ENCODE measurements at regions not wholly inside any gene's neighbourhood (a gene's known extent, or its start where the extent isn't known, plus 50 kb on each side); places are given as distances from the start of the nearest gene placed in this dataset.

DNA sequence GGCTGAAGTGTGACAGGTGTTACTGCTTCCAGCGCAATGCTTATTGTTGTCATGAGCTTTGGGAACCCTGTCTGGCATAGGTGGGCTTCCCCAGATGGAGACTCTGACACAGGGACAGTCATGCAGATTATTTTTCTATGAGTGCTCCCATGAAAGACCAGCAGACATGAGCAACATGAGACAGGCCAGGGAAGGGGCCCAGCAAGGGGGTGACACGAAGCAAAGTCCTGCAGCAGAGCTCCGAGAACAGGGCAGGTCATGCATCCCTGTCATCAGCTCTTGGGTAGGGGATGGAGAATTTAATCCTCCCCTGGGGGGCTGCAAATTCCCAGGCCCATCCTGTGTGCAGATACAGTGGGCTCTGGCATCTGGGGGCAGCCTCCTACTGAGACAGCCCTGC lies 77.4 kb downstream of the CTAGE1 start:
- TF ChIP-seq, protein P1, sequence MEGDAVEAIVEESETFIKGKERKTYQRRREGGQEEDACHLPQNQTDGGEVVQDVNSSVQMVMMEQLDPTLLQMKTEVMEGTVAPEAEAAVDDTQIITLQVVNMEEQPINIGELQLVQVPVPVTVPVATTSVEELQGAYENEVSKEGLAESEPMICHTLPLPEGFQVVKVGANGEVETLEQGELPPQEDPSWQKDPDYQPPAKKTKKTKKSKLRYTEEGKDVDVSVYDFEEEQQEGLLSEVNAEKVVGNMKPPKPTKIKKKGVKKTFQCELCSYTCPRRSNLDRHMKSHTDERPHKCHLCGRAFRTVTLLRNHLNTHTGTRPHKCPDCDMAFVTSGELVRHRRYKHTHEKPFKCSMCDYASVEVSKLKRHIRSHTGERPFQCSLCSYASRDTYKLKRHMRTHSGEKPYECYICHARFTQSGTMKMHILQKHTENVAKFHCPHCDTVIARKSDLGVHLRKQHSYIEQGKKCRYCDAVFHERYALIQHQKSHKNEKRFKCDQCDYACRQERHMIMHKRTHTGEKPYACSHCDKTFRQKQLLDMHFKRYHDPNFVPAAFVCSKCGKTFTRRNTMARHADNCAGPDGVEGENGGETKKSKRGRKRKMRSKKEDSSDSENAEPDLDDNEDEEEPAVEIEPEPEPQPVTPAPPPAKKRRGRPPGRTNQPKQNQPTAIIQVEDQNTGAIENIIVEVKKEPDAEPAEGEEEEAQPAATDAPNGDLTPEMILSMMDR (IDR thresholded peaks at IDR 0.05), result no peak
- no peak for TF ChIP-seq POLR2A (IDR thresholded peaks at IDR 0.05)

Measured in ovary (tissue), 3 donors.